ENCODE measurements at regions not wholly inside any gene's neighbourhood (a gene's known extent, or its start where the extent isn't known, plus 50 kb on each side); places are given as distances from the start of the nearest gene placed in this dataset.
"Not testable (repeated sequence)": the region's sequence is repeated elsewhere in the genome, so short reads cannot be mapped to it uniquely, and the experiment has no call there.

DNA sequence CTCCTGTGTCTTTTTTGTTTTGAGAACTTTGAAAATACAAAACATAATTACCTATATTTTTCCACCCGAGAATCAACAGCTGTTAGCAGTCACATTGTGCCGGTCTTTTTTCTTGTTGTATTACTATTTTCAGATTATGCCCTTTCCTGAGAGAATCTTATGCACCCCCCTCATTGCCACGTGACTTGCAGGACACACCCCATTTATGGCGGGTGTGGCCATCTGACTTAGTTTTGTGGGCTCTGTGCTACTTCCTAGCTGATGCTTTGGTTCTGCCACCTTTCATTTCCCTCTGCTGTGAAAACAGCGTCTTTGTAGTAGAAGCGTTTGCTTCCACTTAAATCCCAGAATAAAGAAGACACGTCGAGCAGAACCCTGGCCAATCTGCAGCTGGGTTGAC, 82.8 kb upstream of the SOX13 start:
- intact Hi-C loops (cut with DNase I; ENCODE audit: low total_unique reads) = no loop called here
- Histone ChIP-seq H3K27ac (no peak overlapping the region), H3K4me3 (no peak overlapping the region), H3K36me3 (no peaks in the 10 kb centered on the region), H3K27me3 (no peaks in the 10 kb centered on the region), H3K4me1 (no peaks in the 10 kb centered on the region), H3K9me3 (no peaks in the 10 kb centered on the region)
- DNase-seq (no peak), ATAC-seq (no peak)
- TF ChIP-seq, protein P1, sequence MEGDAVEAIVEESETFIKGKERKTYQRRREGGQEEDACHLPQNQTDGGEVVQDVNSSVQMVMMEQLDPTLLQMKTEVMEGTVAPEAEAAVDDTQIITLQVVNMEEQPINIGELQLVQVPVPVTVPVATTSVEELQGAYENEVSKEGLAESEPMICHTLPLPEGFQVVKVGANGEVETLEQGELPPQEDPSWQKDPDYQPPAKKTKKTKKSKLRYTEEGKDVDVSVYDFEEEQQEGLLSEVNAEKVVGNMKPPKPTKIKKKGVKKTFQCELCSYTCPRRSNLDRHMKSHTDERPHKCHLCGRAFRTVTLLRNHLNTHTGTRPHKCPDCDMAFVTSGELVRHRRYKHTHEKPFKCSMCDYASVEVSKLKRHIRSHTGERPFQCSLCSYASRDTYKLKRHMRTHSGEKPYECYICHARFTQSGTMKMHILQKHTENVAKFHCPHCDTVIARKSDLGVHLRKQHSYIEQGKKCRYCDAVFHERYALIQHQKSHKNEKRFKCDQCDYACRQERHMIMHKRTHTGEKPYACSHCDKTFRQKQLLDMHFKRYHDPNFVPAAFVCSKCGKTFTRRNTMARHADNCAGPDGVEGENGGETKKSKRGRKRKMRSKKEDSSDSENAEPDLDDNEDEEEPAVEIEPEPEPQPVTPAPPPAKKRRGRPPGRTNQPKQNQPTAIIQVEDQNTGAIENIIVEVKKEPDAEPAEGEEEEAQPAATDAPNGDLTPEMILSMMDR (IDR thresholded peaks at IDR 0.05 in 4 of 5, conservative IDR thresholded peaks at IDR 0.05 in 1 of 5) = no peak
- TF ChIP-seq POLR2A (IDR thresholded peaks at IDR 0.05) = no peak
- in situ Hi-C loops (cut with MboI; ENCODE audit: low sequenced_read_pairs in 4 of 4) = no loop called here

DNA sequence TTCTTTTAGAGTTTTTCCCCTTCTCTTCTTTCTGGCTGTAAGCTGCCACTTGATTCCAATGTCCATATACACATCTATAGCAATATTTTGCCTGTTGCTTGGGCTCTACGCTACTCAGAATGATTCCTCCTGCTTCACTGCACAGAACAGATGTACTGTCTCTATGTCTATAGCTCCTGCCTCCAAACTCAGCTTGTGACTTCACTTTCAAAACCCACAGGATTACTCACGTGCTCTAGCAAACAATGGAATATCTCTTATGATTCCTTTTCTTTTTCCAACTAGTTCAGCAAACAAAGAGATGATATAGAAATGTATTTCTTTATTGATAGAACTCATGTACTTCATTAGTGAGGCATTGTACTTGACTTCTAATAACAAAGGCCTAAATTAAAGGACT, 80.5 kb upstream of the SOX13 start:
- no peaks in the 10 kb centered on the region for H3K27me3 ChIP-seq
- in situ Hi-C loops (cut with MboI; ENCODE audit: low sequenced_read_pairs in 4 of 4) (no loop called here), intact Hi-C loops (cut with DNase I; ENCODE audit: low total_unique reads) (no loop called here)
- TF ChIP-seq POLR2A (IDR thresholded peaks at IDR 0.05) = no peak
- TF ChIP-seq, protein P1 (IDR thresholded peaks at IDR 0.05 in 4 of 5, conservative IDR thresholded peaks at IDR 0.05 in 1 of 5) = no peak
- no peak for ATAC-seq
- H3K36me3 ChIP-seq = no peaks in the 10 kb centered on the region
- DNase-seq = no peak
- H3K4me1 ChIP-seq = peaks cover 4 to 13% of the 10 kb centered on the region in 2 donors
- H3K27ac ChIP-seq = no peak overlapping the region
- no peak overlapping the region for H3K4me3 ChIP-seq
- H3K9me3 ChIP-seq = no peaks in the 10 kb centered on the region

DNA sequence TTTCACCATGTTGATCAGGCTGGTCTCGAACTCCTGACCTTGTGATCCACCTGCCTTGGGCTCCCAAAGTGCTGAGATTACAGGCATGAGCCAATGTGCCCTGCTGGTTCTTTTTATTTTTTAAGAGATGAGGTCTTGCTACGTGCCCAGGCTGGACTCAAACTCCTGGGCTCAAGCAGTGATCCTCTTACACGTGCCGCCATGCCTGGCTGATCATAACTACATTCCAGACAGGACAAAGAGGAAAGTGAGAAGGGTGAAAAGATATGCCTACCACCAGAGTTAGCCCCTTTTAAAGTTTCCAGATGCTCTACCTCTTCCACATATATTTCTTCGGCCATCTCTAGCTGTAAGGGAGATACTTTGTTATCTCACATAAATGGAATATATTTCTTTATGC, 79.7 kb upstream of the SOX13 start:
- DNase-seq (no peak), ATAC-seq (no peak)
- TF ChIP-seq POLR2A (IDR thresholded peaks at IDR 0.05) = no peak
- TF ChIP-seq, protein P1 (IDR thresholded peaks at IDR 0.05 in 4 of 5, conservative IDR thresholded peaks at IDR 0.05 in 1 of 5) = no peak
- H3K4me1 ChIP-seq = peaks cover 4 to 13% of the 10 kb centered on the region in 2 donors
- in situ Hi-C loops (cut with MboI; ENCODE audit: low sequenced_read_pairs in 4 of 4) = no loop called here
- no peaks in the 10 kb centered on the region for H3K27me3 ChIP-seq
- no peaks in the 10 kb centered on the region for H3K36me3 ChIP-seq
- H3K9me3 ChIP-seq = no peaks in the 10 kb centered on the region
- no peak overlapping the region for H3K4me3 ChIP-seq
- intact Hi-C loops (cut with DNase I; ENCODE audit: low total_unique reads) = no loop called here
- no peak overlapping the region for H3K27ac ChIP-seq

DNA sequence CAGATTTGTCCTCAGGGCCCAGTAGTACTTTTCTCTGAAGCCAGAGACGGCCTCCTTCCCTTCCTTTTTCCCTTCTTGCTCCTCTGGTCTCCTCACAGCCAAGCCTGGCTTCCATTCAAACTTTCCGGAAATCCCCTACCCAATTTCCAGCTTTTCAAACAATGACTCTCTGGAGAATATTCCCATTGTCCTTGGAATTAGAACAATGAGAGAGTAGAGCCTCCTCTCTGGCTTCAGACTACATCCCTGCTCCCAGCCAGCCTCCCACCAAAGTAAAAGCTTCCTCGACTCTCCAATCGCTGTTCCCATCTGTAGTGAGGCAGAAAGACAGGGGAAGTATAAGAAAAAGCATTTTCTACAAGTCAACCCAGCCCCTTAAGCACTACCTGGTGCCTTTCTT, 77.7 kb upstream of the SOX13 start:
- intact Hi-C loops (cut with DNase I; ENCODE audit: low total_unique reads) (no loop called here), in situ Hi-C loops (cut with MboI; ENCODE audit: low sequenced_read_pairs in 4 of 4) (no loop called here)
- Histone ChIP-seq H3K4me3 (no peak overlapping the region), H3K9me3 (no peaks in the 10 kb centered on the region), H3K27me3 (no peaks in the 10 kb centered on the region), H3K4me1 (peaks cover 4 to 13% of the 10 kb centered on the region in 2 donors), H3K36me3 (no peaks in the 10 kb centered on the region), H3K27ac (peak overlapping the region in 1 of 4 donors; percentile 5)
- ATAC-seq = no peak
- TF ChIP-seq, protein P1 (IDR thresholded peaks at IDR 0.05 in 4 of 5, conservative IDR thresholded peaks at IDR 0.05 in 1 of 5) = no peak
- no peak for TF ChIP-seq POLR2A (IDR thresholded peaks at IDR 0.05)
- DNase-seq = no peak

DNA sequence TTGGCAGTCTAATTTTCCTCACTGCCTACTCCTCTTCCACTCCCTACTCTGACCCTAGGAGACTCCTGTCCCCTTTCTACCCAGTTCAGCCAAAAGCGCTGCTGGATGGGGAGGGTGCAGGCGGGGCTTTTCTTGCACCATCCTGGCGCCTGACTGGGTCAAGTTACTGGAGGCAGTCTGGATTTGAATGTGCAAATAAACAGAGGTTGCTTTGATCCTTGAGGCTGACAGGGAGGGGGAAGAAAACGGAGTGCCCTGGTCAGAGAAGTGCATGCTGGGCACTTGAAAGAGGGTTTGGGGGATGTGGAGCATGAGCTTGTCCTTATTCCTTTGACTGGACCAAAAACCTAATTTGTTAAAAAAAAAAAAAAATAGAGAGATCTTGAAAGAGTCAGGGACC, 76.8 kb upstream of the SOX13 start:
- no peaks in the 10 kb centered on the region for H3K9me3 ChIP-seq
- no peak overlapping the region for H3K4me3 ChIP-seq
- H3K36me3 ChIP-seq = no peaks in the 10 kb centered on the region
- DNase-seq (peak in 1 of 2 donors; percentile 50), ATAC-seq (peak; percentile 62 to 79)
- H3K27ac ChIP-seq = no peak overlapping the region
- intact Hi-C loops (cut with DNase I; ENCODE audit: low total_unique reads) (no loop called here), in situ Hi-C loops (cut with MboI; ENCODE audit: low sequenced_read_pairs in 4 of 4) (no loop called here)
- no peaks in the 10 kb centered on the region for H3K27me3 ChIP-seq
- peaks cover 4 to 13% of the 10 kb centered on the region in 2 donors for H3K4me1 ChIP-seq
- TF ChIP-seq, protein P1 (IDR thresholded peaks at IDR 0.05 in 4 of 5, conservative IDR thresholded peaks at IDR 0.05 in 1 of 5) = no peak
- TF ChIP-seq POLR2A (IDR thresholded peaks at IDR 0.05) = no peak

DNA sequence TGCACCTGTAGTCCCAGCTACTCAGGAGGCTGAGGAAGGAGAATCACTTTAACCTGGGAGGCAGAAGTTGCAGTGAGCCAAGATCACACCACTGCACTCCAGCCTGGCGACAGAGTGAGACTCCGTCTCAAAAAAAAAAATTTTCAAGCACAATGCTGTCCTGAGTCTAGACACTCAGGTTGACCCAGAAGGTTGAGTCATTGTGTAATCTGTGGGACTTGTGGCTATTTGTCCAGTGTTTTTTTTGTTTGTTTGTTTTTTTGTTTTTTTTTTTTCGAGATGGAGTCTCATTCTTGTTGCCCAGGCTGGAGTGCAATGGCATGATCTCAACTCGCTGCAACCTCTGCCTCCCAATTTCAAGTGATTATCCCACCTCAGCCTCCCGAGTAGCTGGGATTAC, 74.3 kb upstream of the SOX13 start:
- H3K27me3 ChIP-seq; intact Hi-C loops (cut with DNase I; ENCODE audit: low total_unique reads); H3K4me3 ChIP-seq; H3K9me3 ChIP-seq; H3K27ac ChIP-seq; ATAC-seq; DNase-seq; H3K36me3 ChIP-seq; in situ Hi-C loops (cut with MboI; ENCODE audit: low sequenced_read_pairs in 4 of 4): not testable (repeated sequence)
- peaks cover 4 to 13% of the 10 kb centered on the region in 2 donors for H3K4me1 ChIP-seq
